ENCODE measurements at regions not wholly inside any gene's neighbourhood (a gene's known extent, or its start where the extent isn't known, plus 50 kb on each side); places are given as distances from the start of the nearest gene placed in this dataset.
"Not testable (repeated sequence)": the region's sequence is repeated elsewhere in the genome, so short reads cannot be mapped to it uniquely, and the experiment has no call there.

DNA sequence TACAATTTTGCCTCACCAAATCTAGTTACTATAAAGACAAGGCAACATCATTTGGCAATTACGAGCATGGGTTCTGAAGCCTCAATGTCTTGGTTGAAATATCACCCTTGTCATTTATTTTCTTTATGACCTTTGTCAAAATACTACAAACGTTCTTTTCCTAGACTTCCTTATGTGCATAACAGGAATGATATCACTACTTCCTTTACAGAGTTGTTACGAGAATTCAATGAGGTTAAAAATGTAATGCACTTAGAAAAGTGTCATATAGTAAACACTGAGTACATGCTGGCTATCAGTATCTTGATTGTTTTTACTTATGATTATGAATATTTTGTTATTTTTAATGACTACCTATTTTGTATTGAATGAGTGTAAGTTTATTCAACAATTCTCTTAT lies 640.9 kb upstream of the CCNG1 start:
- no peak for DNase-seq (ENCODE audit: low spot score)

DNA sequence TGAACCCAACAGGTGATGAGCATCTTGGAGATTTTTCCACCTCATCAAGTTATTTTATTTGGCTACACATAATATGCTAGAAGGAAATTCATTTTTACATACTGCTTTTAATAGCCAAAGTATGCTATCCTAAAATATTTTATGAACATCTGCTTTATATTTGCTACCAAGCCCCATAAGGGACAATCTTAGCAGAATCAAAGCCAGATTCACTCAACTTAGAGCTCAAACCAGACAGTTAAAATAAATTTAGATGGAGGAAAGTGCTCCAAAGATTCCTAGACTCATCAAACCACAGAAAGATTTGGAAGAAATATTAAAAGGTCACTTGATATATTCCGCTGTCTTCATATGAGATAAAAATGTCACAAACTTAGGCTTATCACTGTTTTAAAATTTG lies 637.1 kb upstream of the CCNG1 start:
- DNase-seq (ENCODE audit: low spot score) = no peak

DNA sequence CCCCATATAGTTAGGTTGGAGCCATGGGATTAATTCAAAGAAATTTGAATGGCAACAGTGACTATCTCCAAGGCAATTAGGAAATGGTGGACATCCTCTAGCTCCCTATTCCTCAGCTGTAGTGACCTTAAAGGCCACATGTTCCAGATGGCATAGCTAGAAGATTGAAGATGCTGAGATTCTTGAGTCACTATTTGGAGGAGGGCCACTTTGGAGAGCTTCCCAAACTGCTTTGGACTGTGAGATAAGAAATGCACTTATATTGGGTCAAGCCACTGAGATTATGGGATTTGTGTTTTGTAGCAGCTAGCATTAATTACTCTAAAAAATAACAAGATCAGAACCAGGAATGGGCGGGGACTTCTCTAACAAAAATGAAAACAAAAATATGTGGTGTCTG lies 636.2 kb upstream of the CCNG1 start:
- DNase-seq (ENCODE audit: low spot score) = no peak

DNA sequence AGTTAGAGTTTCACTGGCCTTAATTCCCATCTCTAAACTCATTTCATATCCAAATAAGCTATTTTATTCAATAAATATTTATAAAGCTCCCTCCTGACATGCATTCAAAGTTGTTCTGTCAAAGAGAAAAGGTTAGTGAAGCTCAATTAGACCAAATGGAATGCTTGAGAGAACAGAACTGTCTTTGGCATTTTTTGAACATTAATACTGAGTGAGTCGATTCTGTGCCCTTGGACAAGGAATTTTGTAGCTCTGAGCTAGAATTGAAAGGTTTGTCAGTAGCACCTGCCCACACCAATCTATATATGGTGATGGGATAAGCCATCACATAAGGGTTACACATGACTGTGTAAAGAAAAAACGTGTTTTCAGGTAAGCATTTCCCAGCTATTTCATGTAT lies 631.2 kb upstream of the CCNG1 start:
- no peak for DNase-seq (ENCODE audit: low spot score)

- DNase-seq (ENCODE audit: low spot score) = no peak
Observed at GRCh38 chr5:162811071-162811470, 626.3 kb upstream of the CCNG1 start.

- DNase-seq (ENCODE audit: low spot score) = no peak
Observed at GRCh38 chr5:162816816-162817215, 620.6 kb upstream of the CCNG1 start.

- no peak for DNase-seq (ENCODE audit: low spot score)
Observed at GRCh38 chr5:162817364-162817763, 620.0 kb upstream of the CCNG1 start.

DNA sequence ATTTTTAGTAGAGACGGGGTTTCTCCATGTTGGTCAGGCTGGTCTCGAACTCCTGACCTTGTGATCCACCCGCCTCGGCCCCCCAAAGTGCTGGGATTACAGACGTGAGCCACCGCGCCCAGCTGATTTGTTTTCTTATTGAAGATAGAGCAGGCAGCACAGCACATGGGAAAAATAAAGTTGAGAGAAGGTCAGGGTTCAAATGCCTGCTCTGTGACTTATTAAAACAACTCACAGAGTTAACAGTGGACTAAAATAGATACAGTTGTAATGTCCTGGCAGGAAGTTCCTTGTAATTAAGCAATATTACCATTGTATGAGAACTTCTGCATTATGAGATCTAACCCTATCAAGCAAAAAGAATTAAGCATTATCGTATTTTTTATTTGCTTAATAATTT lies 615.7 kb upstream of the CCNG1 start:
- peak; percentile 34 for DNase-seq (ENCODE audit: low spot score)

- DNase-seq (ENCODE audit: low spot score) = no peak
Observed at GRCh38 chr5:162824360-162824759, 613.0 kb upstream of the CCNG1 start.

- DNase-seq (ENCODE audit: low spot score) = no peak
Observed at GRCh38 chr5:162837155-162837554, 600.2 kb upstream of the CCNG1 start.

- no peak for DNase-seq (ENCODE audit: low spot score)
Observed at GRCh38 chr5:162842727-162843126, 594.7 kb upstream of the CCNG1 start.

- DNase-seq (ENCODE audit: low spot score) = no peak
Observed at GRCh38 chr5:162852134-162852533, 585.3 kb upstream of the CCNG1 start.

GRCh38 chr5:162858770-162859169 lies 578.6 kb upstream of the CCNG1 start:
- no peak for DNase-seq (ENCODE audit: low spot score)

DNA sequence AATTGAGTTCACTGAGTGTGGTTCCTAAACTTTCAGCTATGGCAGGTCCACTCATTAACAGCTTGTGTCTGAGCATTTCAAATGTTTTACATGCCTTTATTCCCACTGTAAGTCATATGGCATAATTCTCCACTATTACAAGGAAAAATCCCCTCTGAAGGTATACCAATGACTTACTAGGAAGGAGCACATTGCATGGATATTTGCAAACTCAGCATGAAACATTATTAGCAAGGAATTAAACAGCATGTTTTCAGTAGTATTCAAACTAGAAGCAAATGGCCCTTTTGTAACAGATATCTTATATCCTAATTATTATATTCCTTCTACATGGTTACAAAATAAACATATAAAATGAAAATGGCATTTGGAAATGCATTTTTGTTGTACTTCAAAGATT lies 566.4 kb upstream of the CCNG1 start:
- no peak for DNase-seq (ENCODE audit: low spot score)

DNA sequence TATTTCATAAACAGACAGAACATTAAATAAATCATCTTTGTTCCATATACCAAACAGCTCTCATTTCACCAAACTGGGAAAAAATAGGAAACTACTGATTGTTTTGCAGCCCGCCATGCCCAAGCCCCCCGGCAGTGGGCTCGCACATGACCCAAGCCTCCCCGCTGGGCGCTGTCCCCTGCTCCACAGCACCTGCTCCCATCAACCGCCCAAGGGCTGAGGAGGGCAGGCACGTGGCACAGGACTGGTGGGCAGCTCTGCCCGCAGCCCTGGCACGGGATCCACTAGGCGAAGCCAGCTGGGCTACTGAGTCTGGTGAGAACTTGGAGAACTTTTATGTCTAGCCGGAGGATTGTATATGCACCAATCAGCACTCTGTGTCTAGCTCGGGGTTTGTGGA lies 554.8 kb upstream of the CCNG1 start:
- DNase-seq (ENCODE audit: low spot score) = no peak

GRCh38 chr5:162886717-162887116 lies 550.7 kb upstream of the CCNG1 start:
- no peak for DNase-seq (ENCODE audit: low spot score)

- DNase-seq (ENCODE audit: low spot score) = no peak
Observed at GRCh38 chr5:162888268-162888667, 549.1 kb upstream of the CCNG1 start.

DNA sequence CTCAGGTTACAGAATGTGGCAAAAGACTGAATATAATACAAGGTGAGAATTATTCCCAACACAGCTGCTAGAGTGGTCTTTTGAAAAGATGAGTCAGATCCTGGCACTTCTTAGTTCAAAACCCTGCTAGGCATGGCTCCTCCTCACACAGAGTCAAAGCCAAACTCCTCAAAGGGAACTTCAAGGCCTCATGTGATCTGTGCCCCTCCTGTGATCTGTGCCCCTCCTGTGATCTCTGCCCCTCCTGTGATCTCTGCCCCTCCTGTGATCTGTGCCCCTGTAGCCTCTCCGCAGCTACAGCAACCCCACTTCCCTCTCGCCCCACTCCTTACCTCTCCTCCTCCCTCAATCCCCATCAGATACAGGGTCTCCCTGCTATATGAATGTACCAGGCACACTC lies 525.5 kb upstream of the CCNG1 start:
- DNase-seq (ENCODE audit: low spot score) = no peak

GRCh38 chr5:162916368-162916767 lies 521.0 kb upstream of the CCNG1 start:
- no peak for DNase-seq (ENCODE audit: low spot score)

DNA sequence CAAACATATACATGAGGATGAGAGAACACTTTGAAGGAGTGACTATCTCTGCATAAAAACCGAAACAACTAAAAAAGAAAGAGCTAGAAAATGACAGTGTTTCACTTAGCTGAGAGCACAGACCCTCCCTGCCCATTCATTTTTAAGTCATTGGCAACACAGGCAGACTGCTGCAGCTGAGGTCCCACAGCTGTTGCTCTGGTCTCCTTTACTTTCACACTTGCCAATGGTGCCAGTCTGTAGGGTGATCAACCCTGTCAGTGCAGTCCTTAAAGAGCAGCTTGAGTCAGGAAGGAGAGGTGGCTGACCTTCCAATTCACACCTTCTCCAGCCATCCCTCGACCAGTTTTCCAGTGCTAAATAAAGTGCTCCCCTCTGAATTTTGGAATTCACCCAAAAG lies 508.3 kb upstream of the CCNG1 start:
- no peak for DNase-seq (ENCODE audit: low spot score)

DNA sequence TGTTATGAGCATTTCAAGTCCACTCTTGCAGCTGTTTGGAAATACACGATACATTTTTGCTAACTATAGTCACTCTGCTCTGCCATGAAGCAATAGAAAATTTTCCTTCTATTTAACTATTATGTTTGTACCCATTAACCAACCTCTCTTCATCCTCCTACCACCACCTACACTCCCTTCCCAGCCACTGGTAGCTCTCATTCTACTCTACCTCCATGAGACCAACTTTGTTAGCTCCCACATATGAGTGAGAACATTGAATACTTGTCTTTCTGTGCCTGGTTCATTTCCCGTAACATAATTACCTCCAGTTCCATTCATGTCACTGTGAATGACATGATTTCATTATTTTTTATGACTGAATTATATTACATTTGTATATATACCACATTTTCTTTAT lies 505.9 kb upstream of the CCNG1 start:
- DNase-seq (ENCODE audit: low spot score) = no peak

- no peak for DNase-seq (ENCODE audit: low spot score)
Observed at GRCh38 chr5:162939991-162940390, 497.4 kb upstream of the CCNG1 start.

DNA sequence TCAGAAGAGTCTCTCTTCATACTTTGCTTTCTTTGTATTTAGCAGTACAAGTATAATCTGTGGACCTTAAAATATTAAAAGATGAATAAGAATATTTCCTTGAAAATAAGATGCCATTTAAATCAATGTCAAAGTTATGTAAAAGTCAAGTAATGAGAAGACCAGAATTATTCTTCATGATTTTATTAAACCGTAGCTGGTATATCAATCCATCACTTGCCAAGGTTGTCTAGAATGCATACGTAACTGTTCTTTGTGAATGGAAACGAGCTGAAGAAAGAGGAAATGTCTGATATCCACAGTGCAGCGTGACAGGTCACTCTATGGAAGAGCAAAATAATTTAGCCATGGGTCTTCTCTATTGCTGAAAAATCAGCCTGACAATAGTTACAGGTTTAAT lies 488.7 kb upstream of the CCNG1 start:
- no peak for DNase-seq (ENCODE audit: low spot score)

DNA sequence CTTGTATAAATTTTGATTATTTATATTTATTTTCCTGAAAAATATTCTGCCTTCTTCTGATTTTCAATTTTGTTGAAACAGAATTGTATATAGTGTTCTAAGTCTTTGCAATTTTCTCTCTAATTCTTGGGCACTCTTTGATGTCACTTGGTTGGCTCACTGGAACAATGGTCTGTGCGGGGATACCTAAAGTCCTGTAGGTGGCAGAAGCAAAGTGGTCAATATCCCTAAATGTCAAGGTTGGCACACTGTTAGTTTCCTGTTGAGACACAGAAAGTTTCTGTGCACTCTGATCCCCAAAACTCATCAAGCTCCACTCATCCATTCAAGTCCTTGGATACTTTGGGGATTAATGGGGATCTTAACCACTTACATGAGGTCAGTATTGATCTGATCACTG lies 480.8 kb upstream of the CCNG1 start:
- DNase-seq (ENCODE audit: low spot score) = no peak

DNA sequence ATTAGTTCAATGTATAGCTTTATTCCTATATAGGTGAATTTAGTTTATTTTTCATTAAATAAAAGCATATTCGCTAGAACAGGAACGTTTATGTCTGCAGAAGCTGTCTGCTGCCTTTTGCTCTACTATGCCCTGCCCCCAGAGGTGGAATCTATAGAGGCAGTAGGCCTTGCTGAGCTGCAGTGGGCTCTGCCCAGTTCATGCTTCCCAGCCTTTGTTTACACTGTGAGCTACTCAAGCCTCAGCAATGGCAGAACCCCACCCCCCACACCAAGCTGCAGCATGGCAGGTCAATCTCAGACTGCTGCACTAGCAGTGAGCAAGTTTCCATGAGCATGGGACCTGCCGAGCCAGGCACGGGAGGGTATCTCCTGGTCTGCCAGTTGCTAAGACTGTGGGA lies 473.3 kb upstream of the CCNG1 start:
- not testable (repeated sequence) for DNase-seq (ENCODE audit: low spot score)

Measured in mucosa of gallbladder (tissue), 1 donor.